MM.1S (cell line): ENCODE measurements at regions not wholly inside any gene's neighbourhood (a gene's known extent, or its start where the extent isn't known, plus 50 kb on each side); places are given as distances from the start of the nearest gene placed in this dataset.

Experiments used
- EZH2 ChIP-seq: fragments of 300-600 bp; sonication (generic); optimal IDR thresholded peaks from 2 replicates; pipeline ENCODE3; 2017; ENCODE audit warnings: low read depth, mild to moderate bottlenecking, antibody characterized with exemption, low read length, mixed read lengths
- EZH2phosphoT487 ChIP-seq: fragments of 300-600 bp; sonication (generic); IDR thresholded peaks from 2 replicates; pipeline ENCODE4 v1.6.1; 2018; ENCODE audit warnings: antibody characterized with exemption, low read length
- TF ChIP-seq, protein P1 (sequence below): fragments of 300-600 bp; sonication (generic); IDR thresholded peaks from 2 replicates; pipeline ENCODE4 v1.5.1; 2016; ENCODE audit warnings: antibody characterized with exemption, low read length, mixed read lengths

- TF ChIP-seq, protein P1, sequence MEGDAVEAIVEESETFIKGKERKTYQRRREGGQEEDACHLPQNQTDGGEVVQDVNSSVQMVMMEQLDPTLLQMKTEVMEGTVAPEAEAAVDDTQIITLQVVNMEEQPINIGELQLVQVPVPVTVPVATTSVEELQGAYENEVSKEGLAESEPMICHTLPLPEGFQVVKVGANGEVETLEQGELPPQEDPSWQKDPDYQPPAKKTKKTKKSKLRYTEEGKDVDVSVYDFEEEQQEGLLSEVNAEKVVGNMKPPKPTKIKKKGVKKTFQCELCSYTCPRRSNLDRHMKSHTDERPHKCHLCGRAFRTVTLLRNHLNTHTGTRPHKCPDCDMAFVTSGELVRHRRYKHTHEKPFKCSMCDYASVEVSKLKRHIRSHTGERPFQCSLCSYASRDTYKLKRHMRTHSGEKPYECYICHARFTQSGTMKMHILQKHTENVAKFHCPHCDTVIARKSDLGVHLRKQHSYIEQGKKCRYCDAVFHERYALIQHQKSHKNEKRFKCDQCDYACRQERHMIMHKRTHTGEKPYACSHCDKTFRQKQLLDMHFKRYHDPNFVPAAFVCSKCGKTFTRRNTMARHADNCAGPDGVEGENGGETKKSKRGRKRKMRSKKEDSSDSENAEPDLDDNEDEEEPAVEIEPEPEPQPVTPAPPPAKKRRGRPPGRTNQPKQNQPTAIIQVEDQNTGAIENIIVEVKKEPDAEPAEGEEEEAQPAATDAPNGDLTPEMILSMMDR, result no peak
- TF ChIP-seq EZH2 (no peak), EZH2phosphoT487 (no peak)
Measured at GRCh38 chr5:103881560-103881959, 319.0 kb upstream of the NUDT12 start.
